HepG2 (cell line): ENCODE measurements at regions not wholly inside any gene's neighbourhood (a gene's known extent, or its start where the extent isn't known, plus 50 kb on each side); places are given as distances from the start of the nearest gene placed in this dataset.

Experiments
- BRD4 ChIP-seq: sonication (generic); formaldehyde crosslinking; IDR thresholded peaks from 2 replicates; pipeline ENCODE4 v1.4.0; 2020; ENCODE audit warnings: missing genetic modification reagents
- EP300 ChIP-seq, 3 experiments: sonication (generic) in 1 of 3; formaldehyde crosslinking in 1 of 3; IDR thresholded peaks; 2 replicates each; pipeline versions ENCODE4 v1.5.1 to v1.6.1; 2011 to 2020; ENCODE audit warnings: low read depth in 2 of 3, low read length in 2 of 3, borderline replicate concordance in 1 of 3, improper control_type of control experiment in 1 of 3, mild to moderate bottlenecking in 1 of 3, missing genetic modification reagents in 1 of 3, moderate library complexity in 1 of 3
- ETV6 ChIP-seq: sonication (generic); formaldehyde crosslinking; conservative IDR thresholded peaks from 2 replicates; pipeline ENCODE4 v1.4.0; 2020; ENCODE audit warnings: missing genetic modification reagents
- FOXJ3 ChIP-seq: sonication (generic); formaldehyde crosslinking; IDR thresholded peaks from 2 replicates; pipeline ENCODE4 v1.4.0; 2020; ENCODE audit warnings: missing genetic modification reagents, mild to moderate bottlenecking, borderline replicate concordance
- GTF2F1 ChIP-seq: fragments of 150-350 bp; IDR thresholded peaks from 2 replicates; pipeline ENCODE4 v1.6.1; 2014; ENCODE audit warnings: low read length
- KLF9 ChIP-seq: IDR thresholded peaks from 2 replicates; pipeline ENCODE4 v1.6.1; 2016; ENCODE audit warnings: low read depth
- PAF1 ChIP-seq: IDR thresholded peaks from 2 replicates; pipeline ENCODE4 v1.6.1; 2016; ENCODE audit warnings: missing genetic modification reagents, missing compliant biosample characterization
- REL ChIP-seq: sonication (generic); formaldehyde crosslinking; conservative IDR thresholded peaks from 2 replicates; pipeline ENCODE4 v1.8.0; 2022; ENCODE audit warnings: mild to moderate bottlenecking, missing genetic modification reagents, moderate library complexity
- SMC3 ChIP-seq: IDR thresholded peaks from 2 replicates; pipeline ENCODE4 v1.6.1; 2011; ENCODE audit warnings: low read length, improper control_type of control experiment
- WIZ ChIP-seq: sonication (generic); formaldehyde crosslinking; IDR thresholded peaks from 2 replicates; pipeline ENCODE4 v1.5.1; 2020; ENCODE audit warnings: mild to moderate bottlenecking, missing genetic modification reagents
- ZBTB20 ChIP-seq: sonication (generic); formaldehyde crosslinking; IDR thresholded peaks from 2 replicates; pipeline ENCODE4 v1.8.1; 2023; ENCODE audit warnings: missing genetic modification reagents, low read depth, mild to moderate bottlenecking, borderline replicate concordance
- ZBTB21 ChIP-seq: sonication (generic); formaldehyde crosslinking; IDR thresholded peaks from 2 replicates; pipeline ENCODE4 v1.4.0; 2020; ENCODE audit warnings: missing genetic modification reagents
- ZFP90 ChIP-seq: sonication (generic); formaldehyde crosslinking; IDR thresholded peaks from 2 replicates; pipeline ENCODE4 v1.8.0; 2022; ENCODE audit warnings: missing genetic modification reagents, mild to moderate bottlenecking, inconsistent platforms, borderline replicate concordance
- ZKSCAN8 ChIP-seq: IDR thresholded peaks from 2 replicates; pipeline ENCODE4 v1.6.1; 2016; ENCODE audit warnings: borderline replicate concordance, missing genetic modification reagents, missing compliant biosample characterization
- ZNF317 ChIP-seq: sonication (generic); formaldehyde crosslinking; IDR thresholded peaks from 2 replicates; pipeline ENCODE4 v1.5.0; 2020; ENCODE audit warnings: mild to moderate bottlenecking, missing genetic modification reagents
- ZNF34 ChIP-seq: sonication (generic); formaldehyde crosslinking; IDR thresholded peaks from 2 replicates; pipeline ENCODE4 v1.4.0; 2020; ENCODE audit warnings: mild to moderate bottlenecking, missing genetic modification reagents, borderline replicate concordance
- ZNF563 ChIP-seq: sonication (generic); formaldehyde crosslinking; IDR thresholded peaks from 2 replicates; pipeline ENCODE4 v1.8.0; 2022; ENCODE audit warnings: mild to moderate bottlenecking, moderate library complexity, missing genetic modification reagents
- ZNF652 ChIP-seq: IDR thresholded peaks from 2 replicates; pipeline ENCODE4 v1.6.1; 2016; ENCODE audit warnings: low read depth, borderline replicate concordance
- ZSCAN20 ChIP-seq: sonication (generic); formaldehyde crosslinking; IDR thresholded peaks from 2 replicates; pipeline ENCODE4 v1.4.0; 2020; ENCODE audit warnings: missing genetic modification reagents, mild to moderate bottlenecking, borderline replicate concordance
- TF ChIP-seq, protein P1 (sequence below): IDR thresholded peaks from 2 replicates; pipeline ENCODE4 v1.6.1; 2016; ENCODE audit warnings: mild to moderate bottlenecking
- TF ChIP-seq, protein P2 (sequence below): IDR thresholded peaks from 2 replicates; pipeline ENCODE4 v1.6.1; 2018; ENCODE audit warnings: missing genetic modification reagents
- TF ChIP-seq, protein P3 (sequence below): IDR thresholded peaks from 2 replicates; pipeline ENCODE4 v1.6.1; 2016; ENCODE audit warnings: missing compliant biosample characterization, missing genetic modification reagents, borderline replicate concordance
- TF ChIP-seq, protein P4 (sequence below): sonication (generic); formaldehyde crosslinking; IDR thresholded peaks from 2 replicates; pipeline ENCODE4 v1.5.1; 2020; ENCODE audit warnings: mild to moderate bottlenecking, moderate library complexity, missing genetic modification reagents
- TF ChIP-seq, protein P5 (sequence below): sonication (generic); IDR thresholded peaks from 2 replicates; pipeline ENCODE4 v1.6.1; 2016; ENCODE audit warnings: low read depth, borderline replicate concordance

DNA sequence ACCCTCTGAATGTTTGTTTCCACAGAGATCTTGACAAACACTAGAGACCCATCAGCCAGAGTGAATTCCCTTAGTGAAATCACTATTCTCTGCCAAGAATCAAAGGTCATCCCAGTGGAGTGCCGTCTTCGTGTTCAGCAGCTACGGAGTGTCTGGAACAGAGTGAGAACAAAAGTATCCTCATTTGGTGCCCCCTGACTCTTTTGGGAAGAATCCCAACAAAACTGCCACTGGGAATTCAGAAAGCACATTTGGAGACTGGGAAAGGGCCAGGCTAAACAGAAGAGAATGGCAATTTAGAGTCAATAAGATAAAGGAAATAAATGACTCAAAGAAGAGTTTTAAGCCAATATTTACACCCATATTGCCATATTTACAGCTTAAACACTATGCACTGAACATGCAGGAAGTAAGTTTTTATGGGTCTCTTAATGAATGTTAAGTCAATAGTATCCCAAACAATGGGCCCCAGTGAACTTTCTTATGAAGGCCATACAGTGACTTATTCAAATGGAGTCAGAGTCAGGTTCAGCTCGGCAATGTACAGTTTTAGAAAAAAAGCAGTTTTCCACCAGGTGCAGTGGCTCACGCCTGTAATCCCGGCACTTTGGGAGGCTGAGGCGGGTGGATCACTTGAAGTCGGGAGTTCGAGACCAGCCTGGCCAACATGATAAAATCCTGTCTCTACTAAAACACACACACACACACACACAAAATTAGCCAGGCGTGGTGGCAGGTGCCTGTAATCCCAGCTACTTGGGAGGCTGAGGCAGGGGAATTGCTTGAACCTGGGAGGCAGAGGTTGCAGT, 392.6 kb downstream of the KLF5 start (continued):
- peak in 1 of 2 experiments; percentile 42; a peak in 1 of 4 replicates for TF ChIP-seq EP300 (IDR thresholded peaks at IDR 0.05; ENCODE audit: low read depth in 2 of 2, low read length in 2 of 2)
- no peak; the same call in 1 of the 2 replicates for TF ChIP-seq EP300 (CRISPR knock-in tag; IDR thresholded peaks at IDR 0.05; ENCODE audit: borderline replicate concordance)
- TF ChIP-seq, protein P1, sequence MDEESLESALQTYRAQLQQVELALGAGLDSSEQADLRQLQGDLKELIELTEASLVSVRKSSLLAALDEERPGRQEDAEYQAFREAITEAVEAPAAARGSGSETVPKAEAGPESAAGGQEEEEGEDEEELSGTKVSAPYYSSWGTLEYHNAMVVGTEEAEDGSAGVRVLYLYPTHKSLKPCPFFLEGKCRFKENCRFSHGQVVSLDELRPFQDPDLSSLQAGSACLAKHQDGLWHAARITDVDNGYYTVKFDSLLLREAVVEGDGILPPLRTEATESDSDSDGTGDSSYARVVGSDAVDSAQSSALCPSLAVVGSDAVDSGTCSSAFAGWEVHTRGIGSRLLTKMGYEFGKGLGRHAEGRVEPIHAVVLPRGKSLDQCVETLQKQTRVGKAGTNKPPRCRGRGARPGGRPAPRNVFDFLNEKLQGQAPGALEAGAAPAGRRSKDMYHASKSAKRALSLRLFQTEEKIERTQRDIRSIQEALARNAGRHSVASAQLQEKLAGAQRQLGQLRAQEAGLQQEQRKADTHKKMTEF (CRISPR knock-in tag), result peak; percentile 59; the same call in 1 of the 2 replicates
- TF ChIP-seq FOXJ3 (CRISPR knock-in tag), result no peak
- TF ChIP-seq ZFP90, result no peak
- TF ChIP-seq, protein P2, sequence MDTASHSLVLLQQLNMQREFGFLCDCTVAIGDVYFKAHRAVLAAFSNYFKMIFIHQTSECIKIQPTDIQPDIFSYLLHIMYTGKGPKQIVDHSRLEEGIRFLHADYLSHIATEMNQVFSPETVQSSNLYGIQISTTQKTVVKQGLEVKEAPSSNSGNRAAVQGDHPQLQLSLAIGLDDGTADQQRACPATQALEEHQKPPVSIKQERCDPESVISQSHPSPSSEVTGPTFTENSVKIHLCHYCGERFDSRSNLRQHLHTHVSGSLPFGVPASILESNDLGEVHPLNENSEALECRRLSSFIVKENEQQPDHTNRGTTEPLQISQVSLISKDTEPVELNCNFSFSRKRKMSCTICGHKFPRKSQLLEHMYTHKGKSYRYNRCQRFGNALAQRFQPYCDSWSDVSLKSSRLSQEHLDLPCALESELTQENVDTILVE (CRISPR knock-in tag), result no peak
- TF ChIP-seq SMC3, result no peak
- no peak for TF ChIP-seq ZBTB20 (CRISPR knock-in tag)
- TF ChIP-seq ZNF34 (CRISPR knock-in tag), result no peak
- TF ChIP-seq, protein P3, sequence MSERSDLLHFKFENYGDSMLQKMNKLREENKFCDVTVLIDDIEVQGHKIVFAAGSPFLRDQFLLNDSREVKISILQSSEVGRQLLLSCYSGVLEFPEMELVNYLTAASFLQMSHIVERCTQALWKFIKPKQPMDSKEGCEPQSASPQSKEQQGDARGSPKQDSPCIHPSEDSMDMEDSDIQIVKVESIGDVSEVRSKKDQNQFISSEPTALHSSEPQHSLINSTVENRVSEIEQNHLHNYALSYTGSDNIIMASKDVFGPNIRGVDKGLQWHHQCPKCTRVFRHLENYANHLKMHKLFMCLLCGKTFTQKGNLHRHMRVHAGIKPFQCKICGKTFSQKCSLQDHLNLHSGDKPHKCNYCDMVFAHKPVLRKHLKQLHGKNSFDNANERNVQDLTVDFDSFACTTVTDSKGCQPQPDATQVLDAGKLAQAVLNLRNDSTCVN (CRISPR knock-in tag), result no peak
- TF ChIP-seq, protein P4, sequence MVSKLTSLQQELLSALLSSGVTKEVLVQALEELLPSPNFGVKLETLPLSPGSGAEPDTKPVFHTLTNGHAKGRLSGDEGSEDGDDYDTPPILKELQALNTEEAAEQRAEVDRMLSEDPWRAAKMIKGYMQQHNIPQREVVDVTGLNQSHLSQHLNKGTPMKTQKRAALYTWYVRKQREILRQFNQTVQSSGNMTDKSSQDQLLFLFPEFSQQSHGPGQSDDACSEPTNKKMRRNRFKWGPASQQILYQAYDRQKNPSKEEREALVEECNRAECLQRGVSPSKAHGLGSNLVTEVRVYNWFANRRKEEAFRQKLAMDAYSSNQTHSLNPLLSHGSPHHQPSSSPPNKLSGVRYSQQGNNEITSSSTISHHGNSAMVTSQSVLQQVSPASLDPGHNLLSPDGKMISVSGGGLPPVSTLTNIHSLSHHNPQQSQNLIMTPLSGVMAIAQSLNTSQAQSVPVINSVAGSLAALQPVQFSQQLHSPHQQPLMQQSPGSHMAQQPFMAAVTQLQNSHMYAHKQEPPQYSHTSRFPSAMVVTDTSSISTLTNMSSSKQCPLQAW (CRISPR knock-in tag), result no peak
- no peak for TF ChIP-seq PAF1
- TF ChIP-seq ZBTB21 (CRISPR knock-in tag), result no peak
- TF ChIP-seq BRD4 (CRISPR knock-in tag), result no peak
- no peak for TF ChIP-seq KLF9 (CRISPR knock-in tag)
- TF ChIP-seq ETV6, result no peak
- TF ChIP-seq WIZ (CRISPR knock-in tag), result no peak
- TF ChIP-seq ZNF652, result no peak
- no peak for TF ChIP-seq ZSCAN20 (CRISPR knock-in tag)
- TF ChIP-seq ZKSCAN8, result no peak
- TF ChIP-seq REL (CRISPR knock-in tag), result no peak
- TF ChIP-seq ZNF563, result no peak
- no peak for TF ChIP-seq GTF2F1
- TF ChIP-seq, protein P5, sequence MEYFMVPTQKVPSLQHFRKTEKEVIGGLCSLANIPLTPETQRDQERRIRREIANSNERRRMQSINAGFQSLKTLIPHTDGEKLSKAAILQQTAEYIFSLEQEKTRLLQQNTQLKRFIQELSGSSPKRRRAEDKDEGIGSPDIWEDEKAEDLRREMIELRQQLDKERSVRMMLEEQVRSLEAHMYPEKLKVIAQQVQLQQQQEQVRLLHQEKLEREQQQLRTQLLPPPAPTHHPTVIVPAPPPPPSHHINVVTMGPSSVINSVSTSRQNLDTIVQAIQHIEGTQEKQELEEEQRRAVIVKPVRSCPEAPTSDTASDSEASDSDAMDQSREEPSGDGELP, result no peak
- no peak for TF ChIP-seq ZNF317
